ENCODE measurements at regions not wholly inside any gene's neighbourhood (a gene's known extent, or its start where the extent isn't known, plus 50 kb on each side); places are given as distances from the start of the nearest gene placed in this dataset.

- ChIA-PET POLR2A (no interaction called here), CTCF (no interaction called here)
- no peak for TF ChIP-seq PKNOX1 (IDR thresholded peaks at IDR 0.05)
- no peak for TF ChIP-seq L3MBTL2 (conservative IDR thresholded peaks at IDR 0.05)
- TF ChIP-seq ARNT (IDR thresholded peaks at IDR 0.05) = no peak
- no peak for TF ChIP-seq FOXA1 (IDR thresholded peaks at IDR 0.05)
- no peak for TF ChIP-seq SUZ12 (IDR thresholded peaks at IDR 0.05)
- TF ChIP-seq BHLHE40 (IDR thresholded peaks at IDR 0.05; ENCODE audit: borderline replicate concordance) = no peak
- TF ChIP-seq ELF4 (IDR thresholded peaks at IDR 0.05) = no peak
- TF ChIP-seq TARDBP (IDR thresholded peaks at IDR 0.05) = no peak
- no peak for TF ChIP-seq CTBP1 (IDR thresholded peaks at IDR 0.05; ENCODE audit: borderline replicate concordance)
- no peak for TF ChIP-seq FOXM1 (IDR thresholded peaks at IDR 0.05; ENCODE audit: borderline replicate concordance)
- TF ChIP-seq NFRKB (IDR thresholded peaks at IDR 0.05) = no peak
- DNase-seq (ENCODE audit: extremely low spot score) = no peak
Measured at GRCh38 chr15:85937661-85938060, 142.0 kb upstream of the AGBL1 start.

GRCh38 chr15:85941186-85941855 is 138.3 kb upstream of the AGBL1 start:
- ChIA-PET CTCF (no interaction called here), POLR2A (no interaction called here)
- TF ChIP-seq BHLHE40 (IDR thresholded peaks at IDR 0.05; ENCODE audit: borderline replicate concordance) (no peak), CTBP1 (IDR thresholded peaks at IDR 0.05; ENCODE audit: borderline replicate concordance) (no peak), FOXA1 (IDR thresholded peaks at IDR 0.05) (no peak), FOXM1 (IDR thresholded peaks at IDR 0.05; ENCODE audit: borderline replicate concordance) (no peak), SP1 (IDR thresholded peaks at IDR 0.05) (no peak), ZNF384 (IDR thresholded peaks at IDR 0.05) (no peak), NFRKB (IDR thresholded peaks at IDR 0.05) (no peak), L3MBTL2 (conservative IDR thresholded peaks at IDR 0.05) (no peak), SUZ12 (IDR thresholded peaks at IDR 0.05) (no peak), ELF4 (IDR thresholded peaks at IDR 0.05) (no peak), LEF1 (IDR thresholded peaks at IDR 0.05; ENCODE audit: borderline replicate concordance) (no peak), TARDBP (IDR thresholded peaks at IDR 0.05) (no peak), ARNT (IDR thresholded peaks at IDR 0.05) (no peak)
- peak; percentile 14 for DNase-seq (ENCODE audit: extremely low spot score)

GRCh38 chr15:85942632-85943031 is 137.0 kb upstream of the AGBL1 start:
- no peak for TF ChIP-seq NFRKB (IDR thresholded peaks at IDR 0.05)
- TF ChIP-seq L3MBTL2 (conservative IDR thresholded peaks at IDR 0.05) = no peak
- no peak for TF ChIP-seq CTBP1 (IDR thresholded peaks at IDR 0.05; ENCODE audit: borderline replicate concordance)
- no peak for TF ChIP-seq ZNF384 (IDR thresholded peaks at IDR 0.05)
- TF ChIP-seq SUZ12 (IDR thresholded peaks at IDR 0.05) = no peak
- no peak for TF ChIP-seq PKNOX1 (IDR thresholded peaks at IDR 0.05)
- TF ChIP-seq LEF1 (IDR thresholded peaks at IDR 0.05; ENCODE audit: borderline replicate concordance) = no peak
- no peak for TF ChIP-seq FOXA1 (IDR thresholded peaks at IDR 0.05)
- no peak for TF ChIP-seq ELF4 (IDR thresholded peaks at IDR 0.05)
- no peak for TF ChIP-seq BHLHE40 (IDR thresholded peaks at IDR 0.05; ENCODE audit: borderline replicate concordance)
- no peak for TF ChIP-seq HDGF (IDR thresholded peaks at IDR 0.05; ENCODE audit: borderline replicate concordance)
- no peak for TF ChIP-seq SP1 (IDR thresholded peaks at IDR 0.05)
- no peak for TF ChIP-seq ARNT (IDR thresholded peaks at IDR 0.05)
- TF ChIP-seq FOXK2 (IDR thresholded peaks at IDR 0.05) = no peak
- TF ChIP-seq FOXM1 (IDR thresholded peaks at IDR 0.05; ENCODE audit: borderline replicate concordance) = no peak
- no peak for TF ChIP-seq TARDBP (IDR thresholded peaks at IDR 0.05)
- ChIA-PET CTCF (no interaction called here), POLR2A (no interaction called here)
- DNase-seq (ENCODE audit: extremely low spot score) = no peak

GRCh38 chr15:85943151-85943550 is 136.5 kb upstream of the AGBL1 start:
- POLR2A ChIA-PET = no interaction called here
- TF ChIP-seq BHLHE40 (IDR thresholded peaks at IDR 0.05; ENCODE audit: borderline replicate concordance) = no peak
- no peak for TF ChIP-seq HDGF (IDR thresholded peaks at IDR 0.05; ENCODE audit: borderline replicate concordance)
- no peak for TF ChIP-seq TARDBP (IDR thresholded peaks at IDR 0.05)
- no peak for TF ChIP-seq ZNF384 (IDR thresholded peaks at IDR 0.05)
- TF ChIP-seq SP1 (IDR thresholded peaks at IDR 0.05) = no peak
- no peak for TF ChIP-seq FOXM1 (IDR thresholded peaks at IDR 0.05; ENCODE audit: borderline replicate concordance)
- no peak for TF ChIP-seq FOXK2 (IDR thresholded peaks at IDR 0.05)
- TF ChIP-seq ARNT (IDR thresholded peaks at IDR 0.05) = no peak
- TF ChIP-seq LEF1 (IDR thresholded peaks at IDR 0.05; ENCODE audit: borderline replicate concordance) = no peak
- no peak for TF ChIP-seq PKNOX1 (IDR thresholded peaks at IDR 0.05)
- DNase-seq (ENCODE audit: extremely low spot score) = no peak
- CTCF ChIA-PET = no interaction called here

- ChIA-PET CTCF (no interaction called here), POLR2A (no interaction called here)
- no peak for DNase-seq (ENCODE audit: extremely low spot score)
- TF ChIP-seq ARNT (IDR thresholded peaks at IDR 0.05) (no peak), FOXK2 (IDR thresholded peaks at IDR 0.05) (no peak), TARDBP (IDR thresholded peaks at IDR 0.05) (no peak), NFRKB (IDR thresholded peaks at IDR 0.05) (no peak), ZNF384 (IDR thresholded peaks at IDR 0.05) (no peak), L3MBTL2 (conservative IDR thresholded peaks at IDR 0.05) (no peak), SP1 (IDR thresholded peaks at IDR 0.05) (no peak), FOXA1 (IDR thresholded peaks at IDR 0.05) (no peak), LEF1 (IDR thresholded peaks at IDR 0.05; ENCODE audit: borderline replicate concordance) (no peak), SUZ12 (IDR thresholded peaks at IDR 0.05) (no peak), BHLHE40 (IDR thresholded peaks at IDR 0.05; ENCODE audit: borderline replicate concordance) (no peak)
Measured at GRCh38 chr15:85943791-85944190, 135.9 kb upstream of the AGBL1 start.

- CTCF ChIA-PET = no interaction called here
- no peak for TF ChIP-seq CTBP1 (IDR thresholded peaks at IDR 0.05; ENCODE audit: borderline replicate concordance)
- TF ChIP-seq TARDBP (IDR thresholded peaks at IDR 0.05) = no peak
- no peak for TF ChIP-seq L3MBTL2 (conservative IDR thresholded peaks at IDR 0.05)
- TF ChIP-seq BHLHE40 (IDR thresholded peaks at IDR 0.05; ENCODE audit: borderline replicate concordance) = no peak
- no peak for TF ChIP-seq ZNF384 (IDR thresholded peaks at IDR 0.05)
- TF ChIP-seq HDGF (IDR thresholded peaks at IDR 0.05; ENCODE audit: borderline replicate concordance) = no peak
- TF ChIP-seq ELF4 (IDR thresholded peaks at IDR 0.05) = no peak
- TF ChIP-seq ARNT (IDR thresholded peaks at IDR 0.05) = no peak
- POLR2A ChIA-PET = no interaction called here
- no peak for DNase-seq (ENCODE audit: extremely low spot score)
Measured at GRCh38 chr15:85947021-85947420, 132.7 kb upstream of the AGBL1 start.

All from HEK293T (cell line).